Choroid plexus epithelial cell (primary cell): ENCODE measurements at regions not wholly inside any gene's neighbourhood (a gene's known extent, or its start where the extent isn't known, plus 50 kb on each side); places are given as distances from the start of the nearest gene placed in this dataset.

Source experiments
- DNase-seq: peaks from one replicate; pipeline ENCODE4 v3.0.0-alpha.2; 2010; ENCODE audit warnings: low read depth
- H3K4me3 ChIP-seq: 2 replicates; pipeline ENCODE4 v1.5.1; 2011; ENCODE audit warnings: low read depth, mild to moderate bottlenecking, control low read depth, low read length, moderate library complexity
- TF ChIP-seq, protein P1 (sequence below): conservative IDR thresholded peaks from 2 replicates; pipeline ENCODE4 v1.5.1; 2011; ENCODE audit warnings: low read depth, mild to moderate bottlenecking, control low read depth, inconsistent platforms, low read length, moderate library complexity

DNA sequence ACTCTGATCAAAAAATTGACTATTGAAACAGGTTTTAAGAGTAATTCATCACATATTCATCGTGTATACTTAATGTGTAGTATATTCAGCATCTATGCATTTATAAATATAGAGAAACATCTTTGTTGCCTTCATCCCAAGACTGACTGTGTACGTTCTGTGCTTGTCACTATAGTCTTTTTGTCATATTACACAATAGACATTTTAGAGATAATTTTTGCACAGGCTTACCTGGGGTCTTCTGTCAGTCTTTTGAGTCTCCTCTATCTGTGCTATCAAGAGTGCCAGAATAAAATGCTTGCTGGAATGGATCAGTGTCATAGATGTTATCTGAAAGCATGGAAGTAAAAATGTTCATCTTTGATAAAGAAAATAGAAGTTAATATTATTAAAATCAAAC is 1047.7 kb upstream of the NRXN1 start:
- H3K4me3 ChIP-seq: no peak overlapping the region
- TF ChIP-seq, protein P1, sequence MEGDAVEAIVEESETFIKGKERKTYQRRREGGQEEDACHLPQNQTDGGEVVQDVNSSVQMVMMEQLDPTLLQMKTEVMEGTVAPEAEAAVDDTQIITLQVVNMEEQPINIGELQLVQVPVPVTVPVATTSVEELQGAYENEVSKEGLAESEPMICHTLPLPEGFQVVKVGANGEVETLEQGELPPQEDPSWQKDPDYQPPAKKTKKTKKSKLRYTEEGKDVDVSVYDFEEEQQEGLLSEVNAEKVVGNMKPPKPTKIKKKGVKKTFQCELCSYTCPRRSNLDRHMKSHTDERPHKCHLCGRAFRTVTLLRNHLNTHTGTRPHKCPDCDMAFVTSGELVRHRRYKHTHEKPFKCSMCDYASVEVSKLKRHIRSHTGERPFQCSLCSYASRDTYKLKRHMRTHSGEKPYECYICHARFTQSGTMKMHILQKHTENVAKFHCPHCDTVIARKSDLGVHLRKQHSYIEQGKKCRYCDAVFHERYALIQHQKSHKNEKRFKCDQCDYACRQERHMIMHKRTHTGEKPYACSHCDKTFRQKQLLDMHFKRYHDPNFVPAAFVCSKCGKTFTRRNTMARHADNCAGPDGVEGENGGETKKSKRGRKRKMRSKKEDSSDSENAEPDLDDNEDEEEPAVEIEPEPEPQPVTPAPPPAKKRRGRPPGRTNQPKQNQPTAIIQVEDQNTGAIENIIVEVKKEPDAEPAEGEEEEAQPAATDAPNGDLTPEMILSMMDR: no peak
- DNase-seq: no peak

DNA sequence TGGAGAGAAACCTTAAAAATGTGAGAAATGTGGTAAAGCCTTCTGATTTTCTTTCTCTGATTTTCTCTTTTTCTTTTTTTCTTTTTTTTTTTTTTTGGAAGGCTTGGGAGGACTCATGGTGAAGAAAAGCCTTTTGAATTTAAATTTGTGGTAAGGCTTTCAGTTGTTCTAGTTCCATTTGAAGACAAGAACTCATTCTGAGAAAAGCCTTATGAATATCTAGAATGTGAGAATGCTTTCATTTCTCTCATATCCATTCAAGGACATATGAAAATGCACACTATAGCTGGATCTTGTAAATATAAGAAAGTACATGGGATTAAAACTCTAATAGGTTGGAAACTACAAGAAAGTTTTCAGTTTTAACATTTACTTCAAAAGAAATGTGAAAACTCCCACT is 1045.2 kb upstream of the NRXN1 start:
- no peak for DNase-seq
- no peak overlapping the region for H3K4me3 ChIP-seq
- TF ChIP-seq, protein P1: no peak

GRCh38 chr2:52074130-52074719 is 1042.3 kb upstream of the NRXN1 start:
- no peak overlapping the region for H3K4me3 ChIP-seq
- TF ChIP-seq, protein P1: no peak
- no peak for DNase-seq

GRCh38 chr2:52072949-52073348 is 1041.0 kb upstream of the NRXN1 start:
- DNase-seq: no peak
- TF ChIP-seq, protein P1: no peak
- H3K4me3 ChIP-seq: no peak overlapping the region

DNA sequence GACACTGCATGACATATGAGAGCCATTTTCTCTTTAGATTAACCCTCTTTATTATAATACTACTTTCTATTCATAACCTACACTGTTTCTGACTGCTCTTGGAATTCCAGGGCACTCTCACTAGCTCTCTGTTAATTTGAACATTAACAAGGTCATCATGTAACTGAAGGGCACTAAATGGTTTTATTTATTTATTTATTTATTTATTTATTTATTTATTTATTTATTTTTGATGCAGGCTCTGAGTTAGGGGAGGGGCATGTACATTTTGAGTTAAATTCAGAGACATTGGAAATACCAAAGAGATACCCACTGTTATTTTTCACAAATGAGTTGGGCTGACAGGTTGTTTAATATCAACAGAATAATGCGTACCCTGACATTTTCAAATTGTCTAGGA is 1038.7 kb upstream of the NRXN1 start:
- TF ChIP-seq, protein P1: no peak
- no peak overlapping the region for H3K4me3 ChIP-seq
- DNase-seq: no peak

DNA sequence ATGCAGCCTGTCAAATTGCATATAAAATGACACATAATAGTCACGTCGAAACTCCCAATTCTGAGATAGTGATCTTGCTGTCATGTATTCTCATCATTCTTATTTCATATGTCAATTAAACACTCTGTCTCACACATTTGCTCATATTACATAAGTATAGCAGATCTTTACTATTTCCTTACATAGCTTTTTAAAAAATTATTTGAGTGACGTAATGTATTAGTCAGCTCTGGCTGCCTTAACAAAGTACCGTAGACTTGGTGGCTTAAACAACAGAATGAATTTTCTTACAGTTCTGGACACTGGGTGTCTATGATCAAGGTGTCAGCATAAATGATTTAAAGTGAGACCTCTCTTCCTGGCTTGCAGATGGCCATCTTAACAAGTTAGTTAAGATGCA is 1032.3 kb upstream of the NRXN1 start:
- TF ChIP-seq, protein P1: no peak
- DNase-seq: no peak
- H3K4me3 ChIP-seq: no peak overlapping the region

DNA sequence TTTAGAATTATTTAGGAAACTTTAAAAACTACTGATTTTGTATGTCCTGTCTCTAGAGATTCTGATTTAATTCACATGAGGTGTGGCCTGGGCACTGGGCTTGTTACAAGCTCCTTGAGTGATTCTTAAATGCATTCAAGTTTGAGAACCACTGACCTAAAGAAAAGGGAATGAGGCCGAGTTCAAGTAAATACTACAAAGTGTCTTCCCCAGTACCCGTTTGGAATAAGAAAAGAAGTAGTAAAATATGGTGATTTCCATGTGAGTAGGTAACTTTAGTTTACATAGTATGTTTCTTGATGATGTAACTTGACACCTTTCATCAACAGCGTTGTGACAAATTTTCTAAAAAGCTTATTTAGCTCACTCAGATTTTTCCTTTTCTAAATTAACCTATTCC is 1022.9 kb upstream of the NRXN1 start:
- DNase-seq: no peak
- TF ChIP-seq, protein P1: no peak
- H3K4me3 ChIP-seq: no peak overlapping the region
